ENCODE measurements at regions not wholly inside any gene's neighbourhood (a gene's known extent, or its start where the extent isn't known, plus 50 kb on each side); places are given as distances from the start of the nearest gene placed in this dataset.
"Not testable (repeated sequence)": the region's sequence is repeated elsewhere in the genome, so short reads cannot be mapped to it uniquely, and the experiment has no call there.

GRCh38 chr6:115838216-115838615, 222.5 kb downstream of the FRK start:
- DNase-seq (no peak), ATAC-seq (no peak)
- Mint-ChIP-seq H3K36me3 (ENCODE audit: low read depth) (no peaks in the 10 kb centered on the region), H3K9me3 (ENCODE audit: low read depth) (no peaks in the 10 kb centered on the region), H3K4me1 (no peaks in the 10 kb centered on the region), H3K27me3 (no peaks in the 10 kb centered on the region), H3K27ac (no peak overlapping the region), H3K4me3 (no peak overlapping the region)
- CTCF ChIA-PET: interaction anchor here (0.6 to 1.3 kb wide), 2 partner anchors 22 to 51 kb away, joined by 3 read pairs; no protein-coding TSS in a partner anchor
- intact Hi-C loops (cut with DNase I, micrococcal nuclease): no loop called here
- POLR2A ChIA-PET: no interaction called here

- H3K4me1 Mint-ChIP-seq; H3K27me3 Mint-ChIP-seq; H3K9me3 Mint-ChIP-seq (ENCODE audit: low read depth); H3K36me3 Mint-ChIP-seq (ENCODE audit: low read depth); H3K4me3 Mint-ChIP-seq; POLR2A ChIA-PET; DNase-seq; ATAC-seq; CTCF ChIA-PET; H3K27ac Mint-ChIP-seq; intact Hi-C loops (cut with DNase I, micrococcal nuclease): not testable (repeated sequence)
Measured at GRCh38 chr6:115836374-115836773, 224.3 kb downstream of the FRK start.

- ChIA-PET CTCF (no interaction called here), POLR2A (no interaction called here)
- Mint-ChIP-seq H3K9me3 (ENCODE audit: low read depth) (no peaks in the 10 kb centered on the region), H3K4me3 (no peak overlapping the region), H3K36me3 (ENCODE audit: low read depth) (no peaks in the 10 kb centered on the region), H3K27me3 (no peaks in the 10 kb centered on the region), H3K4me1 (no peaks in the 10 kb centered on the region), H3K27ac (no peak overlapping the region)
- no peak for ATAC-seq
- intact Hi-C loops (cut with DNase I, micrococcal nuclease): no loop called here
- no peak for DNase-seq
Measured at GRCh38 chr6:115835314-115835713, 225.4 kb downstream of the FRK start.

- DNase-seq; intact Hi-C loops (cut with DNase I, micrococcal nuclease); H3K27ac Mint-ChIP-seq; ATAC-seq; H3K4me3 Mint-ChIP-seq; H3K9me3 Mint-ChIP-seq (ENCODE audit: low read depth); H3K4me1 Mint-ChIP-seq; H3K27me3 Mint-ChIP-seq; H3K36me3 Mint-ChIP-seq (ENCODE audit: low read depth); POLR2A ChIA-PET; CTCF ChIA-PET: not testable (repeated sequence)
Measured at GRCh38 chr6:115834542-115834941, 226.1 kb downstream of the FRK start.

- intact Hi-C loops (cut with DNase I, micrococcal nuclease): no loop called here
- ATAC-seq (no peak), DNase-seq (no peak)
- no peaks in the 10 kb centered on the region for H3K36me3 Mint-ChIP-seq (ENCODE audit: low read depth)
- no peaks in the 10 kb centered on the region for H3K4me1 Mint-ChIP-seq
- H3K4me3 Mint-ChIP-seq: no peak overlapping the region
- no peaks in the 10 kb centered on the region for H3K9me3 Mint-ChIP-seq (ENCODE audit: low read depth)
- POLR2A ChIA-PET: no interaction called here
- H3K27ac Mint-ChIP-seq: no peak overlapping the region
- H3K27me3 Mint-ChIP-seq: no peaks in the 10 kb centered on the region
- CTCF ChIA-PET: interaction anchor here (1.0 kb wide), 1 partner anchor 36 kb away, joined by 3 read pairs; no protein-coding TSS in a partner anchor
Measured at GRCh38 chr6:115832786-115833185, 227.9 kb downstream of the FRK start.

- H3K4me3 Mint-ChIP-seq: no peak overlapping the region
- POLR2A ChIA-PET: no interaction called here
Measured at GRCh38 chr6:115832186-115832585, 228.5 kb downstream of the FRK start.

GRCh38 chr6:115830895-115831294, 229.8 kb downstream of the FRK start:
- no peak overlapping the region for H3K27ac Mint-ChIP-seq
- no peaks in the 10 kb centered on the region for H3K27me3 Mint-ChIP-seq
- ChIA-PET CTCF (no interaction called here), POLR2A (no interaction called here)
- no peaks in the 10 kb centered on the region for H3K36me3 Mint-ChIP-seq (ENCODE audit: low read depth)
- ATAC-seq (no peak), DNase-seq (no peak)
- intact Hi-C loops (cut with DNase I, micrococcal nuclease): no loop called here
- no peaks in the 10 kb centered on the region for H3K9me3 Mint-ChIP-seq (ENCODE audit: low read depth)
- no peaks in the 10 kb centered on the region for H3K4me1 Mint-ChIP-seq
- no peak overlapping the region for H3K4me3 Mint-ChIP-seq

More at GRCh38 chr6:115832186-115832585, 228.5 kb downstream of the FRK start:
- H3K4me1 Mint-ChIP-seq: no peaks in the 10 kb centered on the region
- H3K9me3 Mint-ChIP-seq (ENCODE audit: low read depth): no peaks in the 10 kb centered on the region
- ATAC-seq (no peak), DNase-seq (no peak)
- no peaks in the 10 kb centered on the region for H3K36me3 Mint-ChIP-seq (ENCODE audit: low read depth)
- CTCF ChIA-PET: interaction anchor here (0.6 to 1.0 kb wide), 2 partner anchors 13 to 35 kb away, joined by 3 to 5 read pairs; no protein-coding TSS in a partner anchor
- no peaks in the 10 kb centered on the region for H3K27me3 Mint-ChIP-seq
- intact Hi-C loops (cut with DNase I, micrococcal nuclease): no loop called here
- H3K27ac Mint-ChIP-seq: no peak overlapping the region

- ChIA-PET POLR2A (no interaction called here), CTCF (no interaction called here)
- Mint-ChIP-seq H3K36me3 (ENCODE audit: low read depth) (no peaks in the 10 kb centered on the region), H3K4me1 (no peaks in the 10 kb centered on the region), H3K4me3 (no peak overlapping the region), H3K27ac (no peak overlapping the region), H3K9me3 (ENCODE audit: low read depth) (peaks cover 6% of the 10 kb centered on the region), H3K27me3 (no peaks in the 10 kb centered on the region)
- no peak for ATAC-seq
- intact Hi-C loops (cut with DNase I, micrococcal nuclease): no loop called here
- DNase-seq: no peak
Measured at GRCh38 chr6:115821798-115822197, 238.9 kb downstream of the FRK start.

- ChIA-PET POLR2A (no interaction called here), CTCF (no interaction called here)
- no peaks in the 10 kb centered on the region for H3K27me3 Mint-ChIP-seq
- DNase-seq (no peak), ATAC-seq (no peak)
- H3K9me3 Mint-ChIP-seq (ENCODE audit: low read depth): peaks cover 6% of the 10 kb centered on the region
- H3K27ac Mint-ChIP-seq: no peak overlapping the region
- no peaks in the 10 kb centered on the region for H3K4me1 Mint-ChIP-seq
- intact Hi-C loops (cut with DNase I, micrococcal nuclease): no loop called here
- H3K4me3 Mint-ChIP-seq: no peak overlapping the region
- H3K36me3 Mint-ChIP-seq (ENCODE audit: low read depth): no peaks in the 10 kb centered on the region
Measured at GRCh38 chr6:115819506-115819905, 241.2 kb downstream of the FRK start.

GRCh38 chr6:115817161-115817560, 243.5 kb downstream of the FRK start:
- no peak overlapping the region for H3K4me3 Mint-ChIP-seq
- H3K27me3 Mint-ChIP-seq: no peaks in the 10 kb centered on the region
- no peak overlapping the region for H3K27ac Mint-ChIP-seq

GRCh38 chr6:115814907-115815306, 245.8 kb downstream of the FRK start:
- Mint-ChIP-seq H3K9me3 (ENCODE audit: low read depth) (peaks cover 6% of the 10 kb centered on the region), H3K4me1 (no peaks in the 10 kb centered on the region), H3K27ac (no peak overlapping the region), H3K27me3 (no peaks in the 10 kb centered on the region), H3K4me3 (no peak overlapping the region), H3K36me3 (ENCODE audit: low read depth) (no peaks in the 10 kb centered on the region)
- ChIA-PET CTCF (no interaction called here), POLR2A (no interaction called here)
- intact Hi-C loops (cut with DNase I, micrococcal nuclease): no loop called here
- DNase-seq (no peak), ATAC-seq (no peak)

More at GRCh38 chr6:115817161-115817560, 243.5 kb downstream of the FRK start:
- Mint-ChIP-seq H3K4me1 (no peaks in the 10 kb centered on the region), H3K9me3 (ENCODE audit: low read depth) (peaks cover 6% of the 10 kb centered on the region), H3K36me3 (ENCODE audit: low read depth) (no peaks in the 10 kb centered on the region)
- ATAC-seq (no peak), DNase-seq (no peak)
- POLR2A ChIA-PET: interaction anchor here (0.6 kb wide), 1 partner anchor 343 kb away, joined by 5 read pairs; no protein-coding TSS in a partner anchor
- intact Hi-C loops (cut with DNase I, micrococcal nuclease): no loop called here
- CTCF ChIA-PET: no interaction called here

- Mint-ChIP-seq H3K27ac (no peak overlapping the region), H3K36me3 (ENCODE audit: low read depth) (no peaks in the 10 kb centered on the region), H3K9me3 (ENCODE audit: low read depth) (no peaks in the 10 kb centered on the region), H3K4me3 (no peak overlapping the region), H3K27me3 (no peaks in the 10 kb centered on the region), H3K4me1 (no peaks in the 10 kb centered on the region)
- ATAC-seq (no peak), DNase-seq (no peak)
- POLR2A ChIA-PET: no interaction called here
- intact Hi-C loops (cut with DNase I, micrococcal nuclease): no loop called here
- CTCF ChIA-PET: no interaction called here
Measured at GRCh38 chr6:115811541-115811940, 249.2 kb downstream of the FRK start.

- ATAC-seq (no peak), DNase-seq (no peak)
- ChIA-PET CTCF (no interaction called here), POLR2A (no interaction called here)
- H3K27ac Mint-ChIP-seq: no peak overlapping the region
- H3K27me3 Mint-ChIP-seq: no peaks in the 10 kb centered on the region
- H3K36me3 Mint-ChIP-seq (ENCODE audit: low read depth): no peaks in the 10 kb centered on the region
- H3K4me1 Mint-ChIP-seq: no peaks in the 10 kb centered on the region
- no peak overlapping the region for H3K4me3 Mint-ChIP-seq
- H3K9me3 Mint-ChIP-seq (ENCODE audit: low read depth): no peaks in the 10 kb centered on the region
- intact Hi-C loops (cut with DNase I, micrococcal nuclease): no loop called here
Measured at GRCh38 chr6:115798229-115798628, 262.5 kb downstream of the FRK start.
